ENCODE measurements at regions not wholly inside any gene's neighbourhood (a gene's known extent, or its start where the extent isn't known, plus 50 kb on each side); places are given as distances from the start of the nearest gene placed in this dataset.
A peak's percentile ranks its signal among the peaks of the same experiment; 100 is the strongest.

DNA sequence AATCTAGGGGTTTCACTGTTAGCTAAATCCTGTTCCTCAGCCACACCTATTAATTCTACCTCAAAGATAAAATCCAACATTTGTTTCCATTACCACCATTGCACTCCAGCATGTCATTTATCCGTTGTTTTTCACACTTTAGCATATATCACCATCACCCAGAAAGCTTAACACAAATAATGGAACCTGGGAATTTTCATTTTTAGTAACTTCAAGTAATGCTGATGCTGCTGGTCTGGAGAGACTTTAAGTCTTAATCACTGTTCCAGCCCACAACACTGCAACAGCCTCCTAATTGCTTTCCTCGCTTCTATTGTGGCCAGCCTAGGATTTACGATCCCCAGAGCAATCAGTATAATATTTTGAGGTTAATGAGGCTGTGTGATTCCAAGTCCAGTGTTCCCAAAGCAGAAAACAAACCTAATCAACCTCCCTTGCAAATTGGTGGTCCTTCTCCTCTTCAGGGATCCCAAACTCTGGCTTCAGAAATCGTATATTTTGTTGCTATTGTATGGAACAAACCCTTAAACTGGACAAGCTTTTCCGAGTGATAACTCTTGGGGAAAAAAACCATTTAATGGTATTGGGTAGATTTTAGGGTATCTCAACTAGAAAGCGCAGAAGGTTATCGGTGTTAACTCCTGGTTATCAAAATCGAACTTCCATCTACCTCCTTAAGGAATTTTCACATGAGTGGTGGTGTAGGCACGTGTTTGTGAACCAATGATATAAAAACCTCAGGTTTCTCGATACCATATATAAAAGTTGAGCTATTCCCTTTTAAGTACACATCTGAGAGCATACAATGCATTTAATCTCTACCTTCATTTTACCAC, 50.0 kb upstream of the BOLA1 start:
- TF ChIP-seq, protein P1, sequence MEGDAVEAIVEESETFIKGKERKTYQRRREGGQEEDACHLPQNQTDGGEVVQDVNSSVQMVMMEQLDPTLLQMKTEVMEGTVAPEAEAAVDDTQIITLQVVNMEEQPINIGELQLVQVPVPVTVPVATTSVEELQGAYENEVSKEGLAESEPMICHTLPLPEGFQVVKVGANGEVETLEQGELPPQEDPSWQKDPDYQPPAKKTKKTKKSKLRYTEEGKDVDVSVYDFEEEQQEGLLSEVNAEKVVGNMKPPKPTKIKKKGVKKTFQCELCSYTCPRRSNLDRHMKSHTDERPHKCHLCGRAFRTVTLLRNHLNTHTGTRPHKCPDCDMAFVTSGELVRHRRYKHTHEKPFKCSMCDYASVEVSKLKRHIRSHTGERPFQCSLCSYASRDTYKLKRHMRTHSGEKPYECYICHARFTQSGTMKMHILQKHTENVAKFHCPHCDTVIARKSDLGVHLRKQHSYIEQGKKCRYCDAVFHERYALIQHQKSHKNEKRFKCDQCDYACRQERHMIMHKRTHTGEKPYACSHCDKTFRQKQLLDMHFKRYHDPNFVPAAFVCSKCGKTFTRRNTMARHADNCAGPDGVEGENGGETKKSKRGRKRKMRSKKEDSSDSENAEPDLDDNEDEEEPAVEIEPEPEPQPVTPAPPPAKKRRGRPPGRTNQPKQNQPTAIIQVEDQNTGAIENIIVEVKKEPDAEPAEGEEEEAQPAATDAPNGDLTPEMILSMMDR (IDR thresholded peaks at IDR 0.05) = no peak
- TF ChIP-seq POLR2A (IDR thresholded peaks at IDR 0.05) = no peak
- 36 to 41% (median 40%) methylated on average over 10 of the region's 10 CpGs for whole genome bisulfite sequencing, 4 donors
- peaks cover 12 to 42% of the 10 kb centered on the region in 2 donors for H3K4me1 ChIP-seq (replicated peaks in 1 of 2)
- no peaks in the 10 kb centered on the region for H3K36me3 ChIP-seq (replicated peaks in 1 of 2)
- intact Hi-C loops (cut with DNase I) = no loop called here
- H3K27ac ChIP-seq = peak overlapping the region in 4 of 5 donors; percentile 54 to 86 (median 78)
- no peaks in the 10 kb centered on the region for H3K9me3 ChIP-seq (replicated peaks in 1 of 3)
- H3K27me3 ChIP-seq = no peaks in the 10 kb centered on the region
- H3K4me3 ChIP-seq = peak overlapping the region in 1 of 4 donors; percentile 55
- DNase-seq = peak in 2 of 7 donors; percentile 0 to 21
